ENCODE measurements at regions not wholly inside any gene's neighbourhood (a gene's known extent, or its start where the extent isn't known, plus 50 kb on each side); places are given as distances from the start of the nearest gene placed in this dataset.

GRCh38 chr6:144479991-144480390, 194.9 kb downstream of the UTRN start:
- Histone ChIP-seq H3K4me1 (peaks cover 26% of the 10 kb centered on the region), H3K27ac (no peak overlapping the region), H3K4me3 (no peak overlapping the region), H3K27me3 (ENCODE audit: low read depth) (no peaks in the 10 kb centered on the region), H3K9me3 (no peaks in the 10 kb centered on the region), H3K36me3 (peaks cover 64% of the 10 kb centered on the region)
- DNase-seq (no peak), ATAC-seq (no peak)
- TF ChIP-seq, protein P1, sequence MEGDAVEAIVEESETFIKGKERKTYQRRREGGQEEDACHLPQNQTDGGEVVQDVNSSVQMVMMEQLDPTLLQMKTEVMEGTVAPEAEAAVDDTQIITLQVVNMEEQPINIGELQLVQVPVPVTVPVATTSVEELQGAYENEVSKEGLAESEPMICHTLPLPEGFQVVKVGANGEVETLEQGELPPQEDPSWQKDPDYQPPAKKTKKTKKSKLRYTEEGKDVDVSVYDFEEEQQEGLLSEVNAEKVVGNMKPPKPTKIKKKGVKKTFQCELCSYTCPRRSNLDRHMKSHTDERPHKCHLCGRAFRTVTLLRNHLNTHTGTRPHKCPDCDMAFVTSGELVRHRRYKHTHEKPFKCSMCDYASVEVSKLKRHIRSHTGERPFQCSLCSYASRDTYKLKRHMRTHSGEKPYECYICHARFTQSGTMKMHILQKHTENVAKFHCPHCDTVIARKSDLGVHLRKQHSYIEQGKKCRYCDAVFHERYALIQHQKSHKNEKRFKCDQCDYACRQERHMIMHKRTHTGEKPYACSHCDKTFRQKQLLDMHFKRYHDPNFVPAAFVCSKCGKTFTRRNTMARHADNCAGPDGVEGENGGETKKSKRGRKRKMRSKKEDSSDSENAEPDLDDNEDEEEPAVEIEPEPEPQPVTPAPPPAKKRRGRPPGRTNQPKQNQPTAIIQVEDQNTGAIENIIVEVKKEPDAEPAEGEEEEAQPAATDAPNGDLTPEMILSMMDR (IDR thresholded peaks at IDR 0.05), result no peak
- intact Hi-C loops (cut with DNase I), result no loop called here

- DNase-seq, result no peak
- ATAC-seq, result peak in 1 of 2 donors; percentile 28
- intact Hi-C loops (cut with DNase I), result no loop called here
- no peak overlapping the region for H3K27ac ChIP-seq
- no peak overlapping the region for H3K4me3 ChIP-seq
- H3K4me1 ChIP-seq, result peaks cover 22% of the 10 kb centered on the region
- TF ChIP-seq, protein P1 (IDR thresholded peaks at IDR 0.05), result no peak
- H3K27me3 ChIP-seq (ENCODE audit: low read depth), result no peaks in the 10 kb centered on the region
- peaks cover 64% of the 10 kb centered on the region for H3K36me3 ChIP-seq
- H3K9me3 ChIP-seq, result no peaks in the 10 kb centered on the region
These were observed 195.3 kb downstream of the UTRN start for GRCh38 chr6:144480473-144480872.

GRCh38 chr6:144481527-144481926, 196.4 kb downstream of the UTRN start:
- intact Hi-C loops (cut with DNase I), result no loop called here

DNA sequence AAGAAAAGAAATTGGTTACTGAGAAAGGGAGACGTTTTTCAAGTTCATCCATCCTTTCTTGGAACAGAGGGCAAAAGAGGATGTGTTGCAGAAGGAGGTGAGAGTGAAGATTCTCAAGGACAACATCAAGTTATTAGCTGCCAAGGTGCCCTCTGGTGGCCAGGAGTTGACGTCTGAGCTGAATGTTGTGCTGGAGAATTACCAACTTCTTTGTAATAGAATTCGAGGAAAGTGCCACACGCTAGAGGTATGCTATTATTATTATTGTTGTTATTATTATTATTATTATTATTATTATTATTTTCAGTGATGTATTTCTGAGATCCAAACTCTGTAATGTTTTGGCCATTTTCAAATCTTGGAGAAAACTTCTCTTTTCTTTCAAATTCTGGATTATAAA, 197.0 kb downstream of the UTRN start:
- Histone ChIP-seq H3K36me3 (peaks cover 64% of the 10 kb centered on the region), H3K4me3 (no peak overlapping the region), H3K4me1 (peaks cover 22% of the 10 kb centered on the region), H3K27me3 (ENCODE audit: low read depth) (no peaks in the 10 kb centered on the region), H3K27ac (no peak overlapping the region), H3K9me3 (no peaks in the 10 kb centered on the region)
- peak; percentile 73 for DNase-seq
- intact Hi-C loops (cut with DNase I), result no loop called here
- ATAC-seq, result peak; percentile 73 to 82
- TF ChIP-seq, protein P1 (IDR thresholded peaks at IDR 0.05), result peak; percentile 69

More at GRCh38 chr6:144481527-144481926, 196.4 kb downstream of the UTRN start:
- Histone ChIP-seq H3K4me1 (peaks cover 22% of the 10 kb centered on the region), H3K4me3 (no peak overlapping the region), H3K27me3 (ENCODE audit: low read depth) (no peaks in the 10 kb centered on the region), H3K9me3 (no peaks in the 10 kb centered on the region), H3K27ac (no peak overlapping the region), H3K36me3 (peaks cover 64% of the 10 kb centered on the region)
- ATAC-seq, result peak; percentile 37 to 62
- TF ChIP-seq, protein P1 (IDR thresholded peaks at IDR 0.05), result no peak
- DNase-seq, result no peak

GRCh38 chr6:144485531-144485930, 200.4 kb downstream of the UTRN start:
- no peaks in the 10 kb centered on the region for H3K27me3 ChIP-seq (ENCODE audit: low read depth)
- H3K27ac ChIP-seq, result no peak overlapping the region
- peaks cover 79% of the 10 kb centered on the region for H3K36me3 ChIP-seq
- H3K9me3 ChIP-seq, result no peaks in the 10 kb centered on the region
- intact Hi-C loops (cut with DNase I), result no loop called here
- TF ChIP-seq, protein P1 (IDR thresholded peaks at IDR 0.05), result no peak
- no peak overlapping the region for H3K4me3 ChIP-seq
- H3K4me1 ChIP-seq, result peaks cover 19% of the 10 kb centered on the region
- no peak for DNase-seq
- no peak for ATAC-seq

DNA sequence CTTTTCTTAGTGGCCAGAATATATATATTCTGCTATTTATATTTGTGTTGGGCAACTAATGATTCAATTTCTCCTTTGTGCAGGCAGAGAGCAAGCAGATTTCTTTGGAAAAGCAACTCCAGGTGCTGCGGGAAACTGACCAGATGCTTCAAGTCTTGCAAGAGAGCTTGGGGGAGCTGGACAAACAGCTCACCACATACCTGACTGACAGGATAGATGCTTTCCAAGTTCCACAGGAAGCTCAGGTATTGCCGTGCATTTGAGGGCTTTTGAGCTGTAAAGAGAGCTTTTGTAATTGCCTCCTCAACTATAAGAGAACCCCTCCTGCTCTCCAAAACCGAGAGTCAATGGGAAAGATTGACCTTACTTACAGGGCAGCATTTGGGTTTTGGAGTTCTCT, 203.5 kb downstream of the UTRN start:
- Histone ChIP-seq H3K4me1 (no peaks in the 10 kb centered on the region), H3K27ac (no peak overlapping the region), H3K9me3 (no peaks in the 10 kb centered on the region), H3K27me3 (ENCODE audit: low read depth) (no peaks in the 10 kb centered on the region), H3K36me3 (peaks cover 100% of the 10 kb centered on the region), H3K4me3 (no peak overlapping the region)
- DNase-seq (no peak), ATAC-seq (peak; percentile 64 to 67)
- TF ChIP-seq, protein P1 (IDR thresholded peaks at IDR 0.05), result no peak
- intact Hi-C loops (cut with DNase I), result no loop called here
